ENCODE measurements at regions not wholly inside any gene's neighbourhood (a gene's known extent, or its start where the extent isn't known, plus 50 kb on each side); places are given as distances from the start of the nearest gene placed in this dataset.

DNA sequence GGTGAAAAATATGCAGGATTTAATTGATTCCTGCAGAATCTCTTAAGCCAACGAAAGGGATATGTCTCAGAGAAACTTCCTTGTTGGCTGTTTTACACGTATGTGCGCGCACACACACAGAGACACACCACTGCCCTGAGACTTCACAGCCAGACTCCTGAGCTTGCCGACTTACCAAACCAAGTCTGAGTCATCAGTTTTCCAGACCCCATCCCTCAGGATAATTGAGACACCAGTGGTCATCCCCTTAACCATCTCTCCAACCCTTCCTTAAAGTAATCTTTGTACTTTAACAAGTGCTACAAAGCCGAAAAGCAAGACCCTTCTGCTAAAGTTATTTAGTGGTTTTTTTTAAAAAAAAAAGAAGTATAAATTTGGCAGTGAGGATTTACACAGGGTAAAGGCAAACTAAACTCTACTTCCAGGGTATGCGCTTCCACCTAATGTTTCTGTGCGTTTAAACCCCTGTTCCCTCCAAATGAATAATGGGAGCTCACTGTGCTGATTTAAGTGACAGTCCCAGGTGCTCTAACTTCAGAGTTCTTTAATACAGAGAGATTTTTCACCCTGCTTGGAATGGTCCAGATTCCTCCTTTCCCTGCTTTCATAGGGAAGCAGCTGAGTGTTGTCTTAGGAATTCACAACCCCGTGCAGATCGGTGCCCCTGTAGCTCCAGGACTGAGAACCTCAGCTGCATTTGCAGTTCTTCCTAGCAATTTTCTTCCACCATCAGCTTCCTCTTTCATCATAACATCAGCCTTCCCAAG lies 198.5 kb downstream of the INHBA start:
- TF ChIP-seq, protein P1, sequence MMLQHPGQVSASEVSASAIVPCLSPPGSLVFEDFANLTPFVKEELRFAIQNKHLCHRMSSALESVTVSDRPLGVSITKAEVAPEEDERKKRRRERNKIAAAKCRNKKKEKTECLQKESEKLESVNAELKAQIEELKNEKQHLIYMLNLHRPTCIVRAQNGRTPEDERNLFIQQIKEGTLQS (IDR thresholded peaks at IDR 0.05; ENCODE audit: insufficient read depth, low read depth, low read length) = no peak
- TF ChIP-seq TEAD4 (IDR thresholded peaks at IDR 0.05; ENCODE audit: low read depth, low read length) = no peak
